Neural progenitor cell (in vitro differentiated cells): ENCODE measurements at regions not wholly inside any gene's neighbourhood (a gene's known extent, or its start where the extent isn't known, plus 50 kb on each side); places are given as distances from the start of the nearest gene placed in this dataset.

ENCODE experiments used
- DNase-seq: peaks from one replicate; pipeline ENCODE4 v3.0.0-alpha.2; 2016; ENCODE audit warnings: low spot score
- H2AFZ ChIP-seq: fragments of 200-600 bp; sonication (generic); replicated peaks from 2 replicates; pipeline ENCODE4 v1.6.1; 2016; ENCODE audit warnings: antibody characterized with exemption
- H3F3A ChIP-seq: fragments of 200-600 bp; sonication (generic); 2 replicates; pipeline ENCODE4 v1.6.1; 2016; ENCODE audit warnings: antibody characterized with exemption, low read depth
- H3K27ac ChIP-seq: fragments of 200-600 bp; sonication (generic); 2 replicates; pipeline ENCODE4 v1.5.1; 2016; ENCODE audit warnings: mild to moderate bottlenecking
- H3K27me3 ChIP-seq: fragments of 200-600 bp; sonication (generic); 2 replicates; pipeline ENCODE4 v1.6.1; 2016; ENCODE audit warnings: mild to moderate bottlenecking, moderate library complexity
- H3K36me3 ChIP-seq: fragments of 200-600 bp; sonication (generic); 2 replicates; pipeline ENCODE4 v1.5.1; 2016
- H3K4me1 ChIP-seq: fragments of 200-600 bp; sonication (generic); 2 replicates; pipeline ENCODE4 v1.6.1; 2016; ENCODE audit warnings: mixed run types
- H3K4me2 ChIP-seq: fragments of 200-600 bp; sonication (generic); 2 replicates; pipeline ENCODE4 v1.6.1; 2016
- H3K4me3 ChIP-seq: fragments of 200-600 bp; sonication (generic); 2 replicates; pipeline ENCODE4 v1.5.1; 2016
- H3K79me2 ChIP-seq: fragments of 200-600 bp; sonication (generic); 2 replicates; pipeline ENCODE4 v1.6.1; 2016; ENCODE audit warnings: low read depth
- H3K9ac ChIP-seq: fragments of 200-600 bp; sonication (generic); 2 replicates; pipeline ENCODE4 v1.6.1; 2016
- H3K9me3 ChIP-seq: fragments of 200-600 bp; sonication (generic); 2 replicates; pipeline ENCODE4 v1.5.1; 2016; ENCODE audit warnings: low read depth
- H4K20me1 ChIP-seq: fragments of 200-600 bp; sonication (generic); 2 replicates; pipeline ENCODE4 v1.6.1; 2016; ENCODE audit warnings: low read depth
- H3K27ac Mint-ChIP-seq: 3 replicates; pipeline ENCODE4 v1.8.0; 2021; ENCODE audit warnings: mixed read lengths
- H3K27me3 Mint-ChIP-seq: 2 replicates; pipeline ENCODE4 v1.8.0; 2022; ENCODE audit warnings: low read depth, mild to moderate bottlenecking, inconsistent platforms, moderate library complexity, mixed read lengths; ENCODE audit not compliant: insufficient read depth
- H3K36me3 Mint-ChIP-seq: 3 replicates; pipeline ENCODE4 v1.8.0; 2021; ENCODE audit warnings: mixed read lengths
- H3K4me1 Mint-ChIP-seq: 3 replicates; pipeline ENCODE4 v1.8.0; 2021; ENCODE audit warnings: mixed read lengths
- H3K4me3 Mint-ChIP-seq: 3 replicates; pipeline ENCODE4 v1.8.0; 2021; ENCODE audit warnings: mild to moderate bottlenecking, moderate library complexity, mixed read lengths
- H3K9me3 Mint-ChIP-seq: 3 replicates; pipeline ENCODE4 v1.8.0; 2020; ENCODE audit warnings: mixed read lengths
- EZH2 ChIP-seq: fragments of 200-600 bp; sonication (generic); IDR thresholded peaks from 2 replicates; pipeline ENCODE4 v1.6.1; 2017; ENCODE audit warnings: antibody characterized with exemption, mild to moderate bottlenecking, moderate library complexity
- EZH2phosphoT487 ChIP-seq: fragments of 200-600 bp; sonication (generic); IDR thresholded peaks from 2 replicates; pipeline ENCODE4 v1.6.1; 2017; ENCODE audit warnings: antibody characterized with exemption
- TF ChIP-seq, protein P1 (sequence below): fragments of 200-600 bp; sonication (generic); IDR thresholded peaks from 2 replicates; pipeline ENCODE4 v1.5.1; 2017; ENCODE audit warnings: antibody characterized with exemption, mild to moderate bottlenecking

DNA sequence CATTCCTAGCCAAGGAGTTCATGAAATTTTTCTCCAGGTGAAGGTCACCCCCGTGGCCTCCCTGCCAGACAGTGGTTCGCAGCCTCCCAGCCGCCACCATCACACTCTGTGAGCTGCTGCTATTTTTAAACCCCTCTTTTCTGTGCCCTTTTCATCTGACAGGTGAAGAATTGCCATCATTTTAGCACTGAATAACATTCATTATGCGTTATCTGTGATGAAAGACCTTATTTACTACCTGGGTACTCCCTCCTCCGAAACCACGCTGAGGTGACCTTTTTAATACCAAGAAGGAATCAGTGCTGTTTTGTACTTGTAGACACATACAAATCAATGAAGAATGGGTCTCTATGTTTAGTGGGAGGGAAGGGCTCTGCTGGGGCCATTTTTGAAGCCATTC, 148.9 kb upstream of the GPR12 start:
- no peak overlapping the region for H3K27ac ChIP-seq
- H3K4me3 ChIP-seq, result no peak overlapping the region
- no peak overlapping the region for H3K4me2 ChIP-seq
- Mint-ChIP-seq H3K9me3 (peaks cover 2% of the 10 kb centered on the region), H3K4me1 (peaks cover 13% of the 10 kb centered on the region), H3K27me3 (peaks cover 4% of the 10 kb centered on the region), H3K27ac (no peak overlapping the region), H3K36me3 (no peaks in the 10 kb centered on the region), H3K4me3 (no peak overlapping the region)
- H3K9ac ChIP-seq, result no peak overlapping the region
- H3K79me2 ChIP-seq, result no peaks in the 10 kb centered on the region
- no peaks in the 10 kb centered on the region for H3F3A ChIP-seq
- no peak overlapping the region for H2AFZ ChIP-seq
- no peaks in the 10 kb centered on the region for H4K20me1 ChIP-seq
- H3K36me3 ChIP-seq, result no peaks in the 10 kb centered on the region
- no peak for DNase-seq
- H3K9me3 ChIP-seq, result no peaks in the 10 kb centered on the region
- H3K27me3 ChIP-seq, result no peaks in the 10 kb centered on the region
- H3K4me1 ChIP-seq, result no peaks in the 10 kb centered on the region
- no peak for TF ChIP-seq EZH2
- TF ChIP-seq, protein P1, sequence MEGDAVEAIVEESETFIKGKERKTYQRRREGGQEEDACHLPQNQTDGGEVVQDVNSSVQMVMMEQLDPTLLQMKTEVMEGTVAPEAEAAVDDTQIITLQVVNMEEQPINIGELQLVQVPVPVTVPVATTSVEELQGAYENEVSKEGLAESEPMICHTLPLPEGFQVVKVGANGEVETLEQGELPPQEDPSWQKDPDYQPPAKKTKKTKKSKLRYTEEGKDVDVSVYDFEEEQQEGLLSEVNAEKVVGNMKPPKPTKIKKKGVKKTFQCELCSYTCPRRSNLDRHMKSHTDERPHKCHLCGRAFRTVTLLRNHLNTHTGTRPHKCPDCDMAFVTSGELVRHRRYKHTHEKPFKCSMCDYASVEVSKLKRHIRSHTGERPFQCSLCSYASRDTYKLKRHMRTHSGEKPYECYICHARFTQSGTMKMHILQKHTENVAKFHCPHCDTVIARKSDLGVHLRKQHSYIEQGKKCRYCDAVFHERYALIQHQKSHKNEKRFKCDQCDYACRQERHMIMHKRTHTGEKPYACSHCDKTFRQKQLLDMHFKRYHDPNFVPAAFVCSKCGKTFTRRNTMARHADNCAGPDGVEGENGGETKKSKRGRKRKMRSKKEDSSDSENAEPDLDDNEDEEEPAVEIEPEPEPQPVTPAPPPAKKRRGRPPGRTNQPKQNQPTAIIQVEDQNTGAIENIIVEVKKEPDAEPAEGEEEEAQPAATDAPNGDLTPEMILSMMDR, result no peak
- TF ChIP-seq EZH2phosphoT487, result no peak

DNA sequence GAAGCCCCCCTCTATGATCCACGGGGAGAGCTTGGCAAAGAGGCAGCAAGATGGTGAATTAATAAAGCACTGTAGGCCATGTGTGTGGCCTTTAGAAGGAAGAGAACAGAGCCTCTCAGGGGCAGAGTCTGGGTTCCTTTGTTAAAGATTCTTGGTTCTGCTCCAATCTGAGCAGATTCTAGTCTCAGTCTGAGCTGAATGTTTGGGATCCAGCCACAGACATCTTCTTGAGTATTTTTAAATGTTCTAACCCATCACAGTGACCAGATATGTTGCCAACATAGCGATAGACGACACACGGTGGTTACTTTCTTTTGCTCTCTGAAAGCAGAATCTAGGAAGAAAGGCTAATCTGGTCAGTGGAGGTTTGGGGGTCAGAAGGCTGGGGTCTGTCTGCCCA, 147.5 kb upstream of the GPR12 start:
- H3K4me2 ChIP-seq, result no peak overlapping the region
- TF ChIP-seq, protein P1, result no peak
- TF ChIP-seq EZH2phosphoT487 (no peak), EZH2 (no peak)
- Mint-ChIP-seq H3K36me3 (no peaks in the 10 kb centered on the region), H3K4me1 (peaks cover 12% of the 10 kb centered on the region), H3K4me3 (no peak overlapping the region), H3K27me3 (peaks cover 4% of the 10 kb centered on the region), H3K9me3 (peaks cover 5% of the 10 kb centered on the region), H3K27ac (no peak overlapping the region)
- H2AFZ ChIP-seq, result no peak overlapping the region
- no peaks in the 10 kb centered on the region for H3K79me2 ChIP-seq
- DNase-seq, result no peak
- no peak overlapping the region for H3K4me3 ChIP-seq
- H4K20me1 ChIP-seq, result no peaks in the 10 kb centered on the region
- H3K27ac ChIP-seq, result no peak overlapping the region
- no peaks in the 10 kb centered on the region for H3K9me3 ChIP-seq
- H3K27me3 ChIP-seq, result no peaks in the 10 kb centered on the region
- no peaks in the 10 kb centered on the region for H3K36me3 ChIP-seq
- H3F3A ChIP-seq, result no peaks in the 10 kb centered on the region
- no peak overlapping the region for H3K9ac ChIP-seq
- no peaks in the 10 kb centered on the region for H3K4me1 ChIP-seq

DNA sequence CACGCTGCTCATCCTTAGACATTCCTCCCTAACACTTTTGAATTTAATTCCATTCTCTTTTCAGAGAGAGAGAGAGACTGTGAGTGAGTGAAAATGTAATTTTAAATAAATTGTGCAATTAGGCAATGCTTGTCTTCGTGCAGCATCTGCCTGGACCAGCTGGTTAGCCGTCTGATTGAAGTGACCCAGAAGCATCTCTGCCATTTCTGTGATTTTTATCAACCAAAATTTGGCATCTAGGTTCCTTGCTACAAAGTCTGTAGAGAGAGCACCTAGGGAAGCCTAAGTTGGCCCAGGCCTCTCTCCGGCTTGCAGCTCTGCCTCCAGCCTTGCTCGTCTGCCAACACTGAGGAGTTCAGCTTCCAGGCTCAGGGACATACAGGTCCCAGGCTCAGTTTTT, 138.6 kb upstream of the GPR12 start:
- peak overlapping the region; percentile 81 for H3K27ac Mint-ChIP-seq
- Histone ChIP-seq H3K9ac (no peak overlapping the region), H3K79me2 (no peaks in the 10 kb centered on the region), H3F3A (peaks cover 31% of the 10 kb centered on the region), H3K9me3 (no peaks in the 10 kb centered on the region), H3K27me3 (no peaks in the 10 kb centered on the region), H4K20me1 (peaks cover 10% of the 10 kb centered on the region), H3K4me2 (no peak overlapping the region), H3K4me3 (no peak overlapping the region), H3K36me3 (no peaks in the 10 kb centered on the region), H3K4me1 (peaks cover 58% of the 10 kb centered on the region), H2AFZ (no peak overlapping the region), H3K27ac (no peak overlapping the region)
- peaks cover 42% of the 10 kb centered on the region for H3K4me1 Mint-ChIP-seq
- H3K9me3 Mint-ChIP-seq, result peaks cover 3% of the 10 kb centered on the region
- H3K27me3 Mint-ChIP-seq, result peaks cover 24% of the 10 kb centered on the region
- TF ChIP-seq EZH2 (no peak), EZH2phosphoT487 (no peak)
- TF ChIP-seq, protein P1, result no peak
- no peaks in the 10 kb centered on the region for H3K36me3 Mint-ChIP-seq
- no peak overlapping the region for H3K4me3 Mint-ChIP-seq
- no peak for DNase-seq
